ENCODE measurements at regions not wholly inside any gene's neighbourhood (a gene's known extent, or its start where the extent isn't known, plus 50 kb on each side); places are given as distances from the start of the nearest gene placed in this dataset.

DNA sequence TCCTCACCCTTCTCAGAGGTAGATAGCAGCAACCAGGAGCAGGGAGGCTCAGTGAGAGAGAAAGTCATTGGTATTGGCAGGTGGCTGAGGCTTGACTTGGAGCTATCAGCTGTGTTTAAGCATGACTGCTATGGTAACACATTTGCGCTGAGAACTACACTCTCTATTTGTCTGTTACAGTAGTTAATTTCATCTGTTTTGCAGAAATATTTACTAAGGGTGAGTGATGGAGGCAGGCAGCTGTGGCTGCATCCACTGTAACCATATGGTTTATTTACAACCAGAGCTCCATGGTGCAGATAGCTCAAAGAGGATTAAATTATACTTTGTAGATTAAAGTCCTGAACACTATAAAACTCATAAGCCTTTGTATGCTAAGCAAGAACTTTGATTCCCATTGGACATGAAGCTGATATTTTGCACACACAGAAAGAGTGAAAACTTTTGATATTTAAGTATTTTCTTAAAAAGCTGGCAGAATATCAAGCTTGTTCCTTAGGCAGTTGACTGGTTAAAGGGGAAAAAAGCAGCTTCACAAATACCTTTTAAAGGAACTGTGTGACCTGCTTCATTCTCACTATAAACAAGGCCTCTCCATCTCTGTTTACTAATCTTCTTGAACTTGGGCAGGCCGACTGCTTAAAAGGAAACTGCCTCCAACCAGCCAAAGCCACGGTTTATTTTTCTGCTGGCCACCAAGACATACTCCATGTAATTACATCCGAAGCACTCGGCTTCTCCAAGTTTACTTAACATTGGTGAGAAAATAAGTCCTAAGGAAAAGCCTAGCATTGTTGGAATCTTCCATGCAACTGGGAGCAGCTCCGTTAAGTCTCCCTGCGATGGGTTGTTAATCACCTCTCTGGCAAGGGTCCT, 299.8 kb upstream of the ZFHX3 start (continued):
- TF ChIP-seq, protein P1, sequence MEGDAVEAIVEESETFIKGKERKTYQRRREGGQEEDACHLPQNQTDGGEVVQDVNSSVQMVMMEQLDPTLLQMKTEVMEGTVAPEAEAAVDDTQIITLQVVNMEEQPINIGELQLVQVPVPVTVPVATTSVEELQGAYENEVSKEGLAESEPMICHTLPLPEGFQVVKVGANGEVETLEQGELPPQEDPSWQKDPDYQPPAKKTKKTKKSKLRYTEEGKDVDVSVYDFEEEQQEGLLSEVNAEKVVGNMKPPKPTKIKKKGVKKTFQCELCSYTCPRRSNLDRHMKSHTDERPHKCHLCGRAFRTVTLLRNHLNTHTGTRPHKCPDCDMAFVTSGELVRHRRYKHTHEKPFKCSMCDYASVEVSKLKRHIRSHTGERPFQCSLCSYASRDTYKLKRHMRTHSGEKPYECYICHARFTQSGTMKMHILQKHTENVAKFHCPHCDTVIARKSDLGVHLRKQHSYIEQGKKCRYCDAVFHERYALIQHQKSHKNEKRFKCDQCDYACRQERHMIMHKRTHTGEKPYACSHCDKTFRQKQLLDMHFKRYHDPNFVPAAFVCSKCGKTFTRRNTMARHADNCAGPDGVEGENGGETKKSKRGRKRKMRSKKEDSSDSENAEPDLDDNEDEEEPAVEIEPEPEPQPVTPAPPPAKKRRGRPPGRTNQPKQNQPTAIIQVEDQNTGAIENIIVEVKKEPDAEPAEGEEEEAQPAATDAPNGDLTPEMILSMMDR (IDR thresholded peaks at IDR 0.05; ENCODE audit: control extremely low read depth in 1 of 3, insufficient read depth in 1 of 3, low read depth in 1 of 3, low read length in 3 of 3): no peak
- TF ChIP-seq SUZ12 (IDR thresholded peaks at IDR 0.05; ENCODE audit: low read length) (no peak), SP4 (IDR thresholded peaks at IDR 0.05; ENCODE audit: low read length) (no peak), SIN3A (conservative IDR thresholded peaks at IDR 0.05 in 1 of 2, IDR thresholded peaks at IDR 0.05 in 1 of 2; ENCODE audit: low read depth in 1 of 2, low read length in 2 of 2) (no peak), HDAC2 (IDR thresholded peaks at IDR 0.05; ENCODE audit: borderline replicate concordance in 1 of 2, low read depth in 2 of 2, low read length in 2 of 2) (no peak)

Measured in H1 (cell line).